ENCODE measurements at regions not wholly inside any gene's neighbourhood (a gene's known extent, or its start where the extent isn't known, plus 50 kb on each side); places are given as distances from the start of the nearest gene placed in this dataset.

- Histone ChIP-seq H3K23ac (ENCODE audit: insufficient read length) (no peak overlapping the region), H2AFZ (ENCODE audit: low read length) (no peak overlapping the region), H3K23me2 (ENCODE audit: low read depth, low read length) (no peaks in the 10 kb centered on the region), H3K79me1 (ENCODE audit: low read depth, low read length) (no peaks in the 10 kb centered on the region), H3K4me1 (replicated peaks in 1 of 4; ENCODE audit: control insufficient read depth in 3 of 4, insufficient read depth in 4 of 4, low read length in 3 of 4) (no peaks in the 10 kb centered on the region), H3K14ac (ENCODE audit: insufficient read length) (no peak overlapping the region), H3K4me2 (ENCODE audit: insufficient read depth in 1 of 2, low read depth in 2 of 2, low read length in 2 of 2) (no peak overlapping the region), H4K5ac (ENCODE audit: insufficient read length, low read depth, low read length) (no peak overlapping the region), H3K9me3 (ENCODE audit: insufficient read depth in 2 of 2, low read depth in 1 of 2, low read length in 1 of 2) (0 out of 4 replicates have a peak, but pooled peaks cover 2 to 3% of the 10 kb centered on the region in 2 experiments), H3K79me2 (ENCODE audit: control insufficient read depth in 1 of 2, insufficient read depth in 2 of 2, low read length in 2 of 2) (no peaks in the 10 kb centered on the region), H3K9ac (replicated peaks in 1 of 4; ENCODE audit: extremely low read depth in 1 of 4, low read depth in 3 of 4, low read length in 3 of 4) (no peak overlapping the region), H4K91ac (replicated peaks; ENCODE audit: insufficient read length, low read length) (no peak overlapping the region), H3K56ac (replicated peaks; ENCODE audit: insufficient read length, low read depth, low read length) (no peak overlapping the region), H2BK20ac (ENCODE audit: low read length) (no peak overlapping the region), H2BK120ac (replicated peaks; ENCODE audit: low read depth, low read length) (no peak overlapping the region), H3K27ac (ENCODE audit: low read depth, low read length) (no peak overlapping the region), H4K20me1 (replicated peaks in 1 of 2; ENCODE audit: control insufficient read depth in 1 of 2, insufficient read depth in 2 of 2, low read length in 2 of 2) (peaks cover 2% of the 10 kb centered on the region in 2 experiments), H2BK5ac (ENCODE audit: low read depth, low read length) (no peak overlapping the region), H3K36me3 (ENCODE audit: control insufficient read depth in 2 of 4, insufficient read depth in 4 of 4, low read length in 3 of 4) (no peaks in the 10 kb centered on the region), H3K27me3 (replicated peaks in 1 of 4; ENCODE audit: control insufficient read depth in 3 of 4, extremely low read depth in 1 of 4, insufficient read depth in 3 of 4, low read length in 3 of 4) (peaks cover 69 to 81% (median 76%) of the 10 kb centered on the region in 4 experiments), H2BK15ac (ENCODE audit: low read length) (no peak overlapping the region), H3K4me3 (ENCODE audit: extremely low read depth in 1 of 4, insufficient read depth in 2 of 4, low read depth in 3 of 4, low read length in 4 of 4) (no peak overlapping the region), H3K4ac (replicated peaks; ENCODE audit: insufficient read length, low read depth, low read length) (no peak overlapping the region), H2BK12ac (ENCODE audit: low read depth, low read length) (no peak overlapping the region), H4K8ac (ENCODE audit: extremely low read depth, insufficient read depth, low read length) (no peak overlapping the region), H2AK5ac (ENCODE audit: low read depth, low read length) (no peak overlapping the region), H3K18ac (ENCODE audit: extremely low read depth, low read length) (no peak overlapping the region)
- FAIRE-seq (no peak), DNase-seq (ENCODE audit: low read depth in 1 of 2, low spot score in 2 of 2) (no peak)
- POLR2A ChIA-PET (ENCODE audit: partially characterized antibody) = no interaction called here
- CTCF ChIA-PET (ENCODE audit: partially characterized antibody) = interaction anchor here (0.6 to 2.4 kb wide), 2 partner anchors 9 to 42 kb away, joined by 3 to 19 read pairs; no protein-coding TSS in a partner anchor
- WGBS, 2 experiments (ENCODE audit: extremely low coverage in 1 of 2, insufficient coverage in 1 of 2, insufficient read length in 1 of 2, insufficient replicate concordance in 2 of 2, low coverage in 1 of 2, low lambda C conversion rate in 2 of 2, missing lambda C conversion rate in 1 of 2) = 71% methylated on average over 1 of the region's 1 CpG; no CpG with 5 or more reads in 1 of the 2 experiments
- TF ChIP-seq TBP (IDR thresholded peaks at IDR 0.05; ENCODE audit: low read depth, low read length) (no peak), HDAC2 (IDR thresholded peaks at IDR 0.05; ENCODE audit: borderline replicate concordance in 1 of 2, low read depth in 2 of 2, low read length in 2 of 2) (no peak), SAP30 (IDR thresholded peaks at IDR 0.05; ENCODE audit: insufficient read depth, insufficient replicate concordance, low read length) (no peak), TAF7 (optimal IDR thresholded peaks at IDR 0.05; ENCODE audit: borderline replicate concordance, low read depth, low read length) (no peak), SP2 (IDR thresholded peaks at IDR 0.05; ENCODE audit: low read length) (no peak), SUZ12 (IDR thresholded peaks at IDR 0.05; ENCODE audit: low read length) (no peak), RBBP5 (IDR thresholded peaks at IDR 0.05; ENCODE audit: borderline replicate concordance, low read depth, low read length) (no peak), NRF1 (IDR thresholded peaks at IDR 0.05; ENCODE audit: low read depth, low read length) (no peak), SRF (IDR thresholded peaks at IDR 0.05; ENCODE audit: low read depth, low read length) (no peak), RFX5 (IDR thresholded peaks at IDR 0.05; ENCODE audit: borderline replicate concordance, low read depth, low read length) (no peak), POU5F1 (IDR thresholded peaks at IDR 0.05; ENCODE audit: low read depth, low read length) (no peak), ASH2L (IDR thresholded peaks at IDR 0.05; ENCODE audit: low read length) (no peak), TEAD4 (IDR thresholded peaks at IDR 0.05; ENCODE audit: low read depth, low read length) (no peak), BACH1 (IDR thresholded peaks at IDR 0.05; ENCODE audit: low read length) (no peak)
- TF ChIP-seq, protein P1, sequence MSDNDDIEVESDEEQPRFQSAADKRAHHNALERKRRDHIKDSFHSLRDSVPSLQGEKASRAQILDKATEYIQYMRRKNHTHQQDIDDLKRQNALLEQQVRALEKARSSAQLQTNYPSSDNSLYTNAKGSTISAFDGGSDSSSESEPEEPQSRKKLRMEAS (IDR thresholded peaks at IDR 0.05) = no peak
These were observed 85.2 kb upstream of the VPREB1 start for GRCh38 chr22:22159384-22159783.
